ENCODE measurements at regions not wholly inside any gene's neighbourhood (a gene's known extent, or its start where the extent isn't known, plus 50 kb on each side); places are given as distances from the start of the nearest gene placed in this dataset.

DNA sequence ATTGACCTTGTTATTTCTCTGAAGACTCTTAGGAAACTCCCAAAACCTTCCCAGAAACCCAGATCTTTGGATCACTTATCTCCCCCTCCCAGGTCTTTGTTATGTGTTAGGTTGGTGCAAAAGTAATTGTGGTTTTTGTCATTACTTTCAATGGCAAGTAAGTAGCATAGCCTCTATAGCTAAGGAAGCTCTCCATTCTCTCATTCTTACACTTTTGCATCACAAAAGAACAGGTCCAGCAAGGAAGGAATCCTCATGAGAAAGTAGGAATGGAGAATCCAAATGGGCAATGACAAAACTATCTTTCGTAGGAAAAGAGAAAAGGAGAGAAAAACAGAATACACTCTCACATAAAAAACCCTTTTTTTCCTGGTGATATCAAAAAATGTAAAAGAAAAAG is 81.3 kb upstream of the ELAVL2 start:
- no peak overlapping the region for H3K9ac ChIP-seq (ENCODE audit: control insufficient read depth, extremely low read depth, insufficient read depth, low read length)
- no peak for TF ChIP-seq EZH2 (IDR thresholded peaks at IDR 0.05; ENCODE audit: low read length)
- TF ChIP-seq, protein P1, sequence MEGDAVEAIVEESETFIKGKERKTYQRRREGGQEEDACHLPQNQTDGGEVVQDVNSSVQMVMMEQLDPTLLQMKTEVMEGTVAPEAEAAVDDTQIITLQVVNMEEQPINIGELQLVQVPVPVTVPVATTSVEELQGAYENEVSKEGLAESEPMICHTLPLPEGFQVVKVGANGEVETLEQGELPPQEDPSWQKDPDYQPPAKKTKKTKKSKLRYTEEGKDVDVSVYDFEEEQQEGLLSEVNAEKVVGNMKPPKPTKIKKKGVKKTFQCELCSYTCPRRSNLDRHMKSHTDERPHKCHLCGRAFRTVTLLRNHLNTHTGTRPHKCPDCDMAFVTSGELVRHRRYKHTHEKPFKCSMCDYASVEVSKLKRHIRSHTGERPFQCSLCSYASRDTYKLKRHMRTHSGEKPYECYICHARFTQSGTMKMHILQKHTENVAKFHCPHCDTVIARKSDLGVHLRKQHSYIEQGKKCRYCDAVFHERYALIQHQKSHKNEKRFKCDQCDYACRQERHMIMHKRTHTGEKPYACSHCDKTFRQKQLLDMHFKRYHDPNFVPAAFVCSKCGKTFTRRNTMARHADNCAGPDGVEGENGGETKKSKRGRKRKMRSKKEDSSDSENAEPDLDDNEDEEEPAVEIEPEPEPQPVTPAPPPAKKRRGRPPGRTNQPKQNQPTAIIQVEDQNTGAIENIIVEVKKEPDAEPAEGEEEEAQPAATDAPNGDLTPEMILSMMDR (optimal IDR thresholded peaks at IDR 0.05 in 1 of 3, IDR thresholded peaks at IDR 0.05 in 1 of 3, conservative IDR thresholded peaks at IDR 0.05 in 1 of 3; ENCODE audit: extremely low read depth in 1 of 3, insufficient read depth in 2 of 3, low read length in 3 of 3), result no peak
- H3K4me2 ChIP-seq (ENCODE audit: control insufficient read depth, extremely low read depth, insufficient read depth, low read depth, low read length), result no peak overlapping the region
- H3K9me3 ChIP-seq (ENCODE audit: control insufficient read depth, low read depth, low read length), result no peaks in the 10 kb centered on the region
- no peak overlapping the region for H2AFZ ChIP-seq (ENCODE audit: control insufficient read depth, low read length)
- no peaks in the 10 kb centered on the region for H3K9me1 ChIP-seq (ENCODE audit: control insufficient read depth, extremely low read depth, insufficient read depth, low read length)
- H4K20me1 ChIP-seq (ENCODE audit: control insufficient read depth, extremely low read depth, insufficient read depth, low read length), result no peaks in the 10 kb centered on the region
- H3K36me3 ChIP-seq (ENCODE audit: control insufficient read depth in 2 of 2, extremely low read depth in 1 of 2, insufficient read depth in 2 of 2, low read length in 2 of 2), result no peaks in the 10 kb centered on the region
- FAIRE-seq, result no peak
- H3K27me3 ChIP-seq (ENCODE audit: control insufficient read depth, extremely low read depth, insufficient read depth, low read length), result no peaks in the 10 kb centered on the region
- no peak overlapping the region for H3K27ac ChIP-seq (ENCODE audit: control insufficient read depth, insufficient read depth, low read length)
- no peak overlapping the region for H3K4me3 ChIP-seq (ENCODE audit: control insufficient read depth in 2 of 3, extremely low read depth in 1 of 3, insufficient read depth in 2 of 3, low read depth in 1 of 3, low read length in 3 of 3)
- no peaks in the 10 kb centered on the region for H3K4me1 ChIP-seq (ENCODE audit: control insufficient read depth, extremely low read depth, insufficient read depth, low read length)
- DNase-seq (ENCODE audit: low read depth, low spot score), result no peak
- no peaks in the 10 kb centered on the region for H3K79me2 ChIP-seq (ENCODE audit: control insufficient read depth, insufficient read depth, low read length)
- dilution Hi-C loops (cut with MboI; ENCODE audit: extremely low pct_ligation_motif_present, low sequenced_read_pairs), result no loop called here

DNA sequence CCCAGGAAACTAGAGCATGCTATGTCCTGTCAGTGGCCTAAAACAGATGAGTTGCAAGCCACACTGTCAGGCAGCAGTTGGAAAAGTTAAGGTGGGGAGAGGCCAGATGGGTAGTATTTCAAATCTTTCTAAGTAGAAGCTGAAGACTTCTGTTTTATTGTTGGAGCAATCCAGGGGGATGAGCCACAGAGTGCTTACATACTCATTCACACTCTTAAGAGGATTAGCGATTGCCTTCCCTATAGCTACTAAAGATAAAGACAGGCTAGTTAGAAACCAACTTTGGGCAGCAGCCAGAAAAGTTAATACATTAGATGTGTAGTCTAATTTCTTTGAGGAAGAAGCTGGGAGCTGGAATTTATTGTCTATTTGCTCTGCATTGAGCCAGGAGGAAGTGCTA is 61.7 kb upstream of the ELAVL2 start:
- Histone ChIP-seq H3K27me3 (ENCODE audit: control insufficient read depth, extremely low read depth, insufficient read depth, low read length) (no peaks in the 10 kb centered on the region), H3K4me3 (ENCODE audit: control insufficient read depth in 2 of 3, extremely low read depth in 1 of 3, insufficient read depth in 2 of 3, low read depth in 1 of 3, low read length in 3 of 3) (no peak overlapping the region), H4K20me1 (ENCODE audit: control insufficient read depth, extremely low read depth, insufficient read depth, low read length) (no peaks in the 10 kb centered on the region), H2AFZ (ENCODE audit: control insufficient read depth, low read length) (no peak overlapping the region), H3K27ac (ENCODE audit: control insufficient read depth, insufficient read depth, low read length) (no peak overlapping the region), H3K4me2 (ENCODE audit: control insufficient read depth, extremely low read depth, insufficient read depth, low read depth, low read length) (no peak overlapping the region), H3K36me3 (ENCODE audit: control insufficient read depth in 2 of 2, extremely low read depth in 1 of 2, insufficient read depth in 2 of 2, low read length in 2 of 2) (no peaks in the 10 kb centered on the region), H3K9me3 (ENCODE audit: control insufficient read depth, low read depth, low read length) (no peaks in the 10 kb centered on the region), H3K9ac (ENCODE audit: control insufficient read depth, extremely low read depth, insufficient read depth, low read length) (no peak overlapping the region), H3K4me1 (ENCODE audit: control insufficient read depth, extremely low read depth, insufficient read depth, low read length) (no peaks in the 10 kb centered on the region), H3K9me1 (ENCODE audit: control insufficient read depth, extremely low read depth, insufficient read depth, low read length) (no peaks in the 10 kb centered on the region), H3K79me2 (ENCODE audit: control insufficient read depth, insufficient read depth, low read length) (no peaks in the 10 kb centered on the region)
- DNase-seq (ENCODE audit: low read depth, low spot score) (no peak), FAIRE-seq (no peak)
- TF ChIP-seq, protein P1 (optimal IDR thresholded peaks at IDR 0.05 in 1 of 3, IDR thresholded peaks at IDR 0.05 in 1 of 3, conservative IDR thresholded peaks at IDR 0.05 in 1 of 3; ENCODE audit: extremely low read depth in 1 of 3, insufficient read depth in 2 of 3, low read length in 3 of 3), result no peak
- no peak for TF ChIP-seq EZH2 (IDR thresholded peaks at IDR 0.05; ENCODE audit: low read length)
- dilution Hi-C loops (cut with MboI; ENCODE audit: extremely low pct_ligation_motif_present, low sequenced_read_pairs), result no loop called here
